ENCODE measurements at regions not wholly inside any gene's neighbourhood (a gene's known extent, or its start where the extent isn't known, plus 50 kb on each side); places are given as distances from the start of the nearest gene placed in this dataset.

- Histone ChIP-seq H3K79me2 (ENCODE audit: insufficient read depth, low read length) (no peaks in the 10 kb centered on the region), H4K20me1 (ENCODE audit: insufficient read depth, low read length) (no peaks in the 10 kb centered on the region), H3K4me2 (ENCODE audit: low read length) (no peak overlapping the region), H3K36me3 (ENCODE audit: insufficient read depth, low read length) (no peaks in the 10 kb centered on the region), H3K9ac (ENCODE audit: low read length) (no peak overlapping the region), H3K4me1 (ENCODE audit: insufficient read depth, low read length) (no peaks in the 10 kb centered on the region), H3K27ac (ENCODE audit: low read depth, low read length) (no peak overlapping the region), H2AFZ (ENCODE audit: low read depth, low read length) (no peak overlapping the region), H3K9me3 (ENCODE audit: insufficient read depth, low read depth, low read length) (no peaks in the 10 kb centered on the region), H3K4me3 (ENCODE audit: insufficient read depth, low read depth, low read length) (no peak overlapping the region), H3K27me3 (ENCODE audit: insufficient read depth, low read length) (no peaks in the 10 kb centered on the region)
- Mint-ChIP-seq H3K27ac (ENCODE audit: unreplicated experiment) (no peak overlapping the region), H3K4me1 (ENCODE audit: low read depth, unreplicated experiment) (no peaks in the 10 kb centered on the region), H3K9me3 (ENCODE audit: unreplicated experiment) (peaks cover 2% of the 10 kb centered on the region), H3K4me3 (ENCODE audit: unreplicated experiment) (no peak overlapping the region), H3K36me3 (ENCODE audit: low read depth, unreplicated experiment) (no peaks in the 10 kb centered on the region), H3K27me3 (ENCODE audit: low read depth, unreplicated experiment) (peaks cover 14% of the 10 kb centered on the region)
- FAIRE-seq (no peak), DNase-seq (ENCODE audit: low read depth) (no peak)
- TF ChIP-seq EZH2 (IDR thresholded peaks at IDR 0.05; ENCODE audit: insufficient read depth, low read length): no peak
- no peak for TF ChIP-seq CTCF (IDR thresholded peaks at IDR 0.05; ENCODE audit: insufficient read depth, low read depth, low read length)
These were observed 151.1 kb upstream of the WSCD1 start for GRCh38 chr17:5919089-5919488.

- Histone ChIP-seq H3K27ac (ENCODE audit: low read depth, low read length) (no peak overlapping the region), H3K9ac (ENCODE audit: low read length) (no peak overlapping the region), H3K4me3 (ENCODE audit: insufficient read depth, low read depth, low read length) (no peak overlapping the region), H4K20me1 (ENCODE audit: insufficient read depth, low read length) (no peaks in the 10 kb centered on the region), H3K4me2 (ENCODE audit: low read length) (no peak overlapping the region), H3K36me3 (ENCODE audit: insufficient read depth, low read length) (no peaks in the 10 kb centered on the region), H3K4me1 (ENCODE audit: insufficient read depth, low read length) (no peaks in the 10 kb centered on the region), H3K79me2 (ENCODE audit: insufficient read depth, low read length) (no peaks in the 10 kb centered on the region), H3K27me3 (ENCODE audit: insufficient read depth, low read length) (no peaks in the 10 kb centered on the region), H2AFZ (ENCODE audit: low read depth, low read length) (no peak overlapping the region), H3K9me3 (ENCODE audit: insufficient read depth, low read depth, low read length) (no peaks in the 10 kb centered on the region)
- peaks cover 2% of the 10 kb centered on the region for H3K9me3 Mint-ChIP-seq (ENCODE audit: unreplicated experiment)
- H3K4me1 Mint-ChIP-seq (ENCODE audit: low read depth, unreplicated experiment): no peaks in the 10 kb centered on the region
- H3K4me3 Mint-ChIP-seq (ENCODE audit: unreplicated experiment): no peak overlapping the region
- FAIRE-seq: no peak
- H3K27ac Mint-ChIP-seq (ENCODE audit: unreplicated experiment): no peak overlapping the region
- H3K27me3 Mint-ChIP-seq (ENCODE audit: low read depth, unreplicated experiment): peaks cover 26% of the 10 kb centered on the region
- peak; percentile 15 for DNase-seq (ENCODE audit: low read depth)
- no peak for TF ChIP-seq CTCF (IDR thresholded peaks at IDR 0.05; ENCODE audit: insufficient read depth, low read depth, low read length)
- TF ChIP-seq EZH2 (IDR thresholded peaks at IDR 0.05; ENCODE audit: insufficient read depth, low read length): no peak
- H3K36me3 Mint-ChIP-seq (ENCODE audit: low read depth, unreplicated experiment): no peaks in the 10 kb centered on the region
These were observed 148.5 kb upstream of the WSCD1 start for GRCh38 chr17:5921512-5922282.

GRCh38 chr17:5922476-5922875 lies 147.7 kb upstream of the WSCD1 start:
- Histone ChIP-seq H3K27ac (ENCODE audit: low read depth, low read length) (no peak overlapping the region), H3K4me1 (ENCODE audit: insufficient read depth, low read length) (no peaks in the 10 kb centered on the region), H3K36me3 (ENCODE audit: insufficient read depth, low read length) (no peaks in the 10 kb centered on the region), H2AFZ (ENCODE audit: low read depth, low read length) (no peak overlapping the region), H3K27me3 (ENCODE audit: insufficient read depth, low read length) (no peaks in the 10 kb centered on the region), H3K9ac (ENCODE audit: low read length) (no peak overlapping the region), H3K9me3 (ENCODE audit: insufficient read depth, low read depth, low read length) (no peaks in the 10 kb centered on the region), H3K4me3 (ENCODE audit: insufficient read depth, low read depth, low read length) (no peak overlapping the region), H3K79me2 (ENCODE audit: insufficient read depth, low read length) (no peaks in the 10 kb centered on the region), H3K4me2 (ENCODE audit: low read length) (no peak overlapping the region), H4K20me1 (ENCODE audit: insufficient read depth, low read length) (no peaks in the 10 kb centered on the region)
- TF ChIP-seq CTCF (IDR thresholded peaks at IDR 0.05; ENCODE audit: insufficient read depth, low read depth, low read length) (no peak), EZH2 (IDR thresholded peaks at IDR 0.05; ENCODE audit: insufficient read depth, low read length) (no peak)
- Mint-ChIP-seq H3K9me3 (ENCODE audit: unreplicated experiment) (peaks cover 2% of the 10 kb centered on the region), H3K4me3 (ENCODE audit: unreplicated experiment) (no peak overlapping the region), H3K27me3 (ENCODE audit: low read depth, unreplicated experiment) (peaks cover 31% of the 10 kb centered on the region), H3K27ac (ENCODE audit: unreplicated experiment) (no peak overlapping the region), H3K36me3 (ENCODE audit: low read depth, unreplicated experiment) (no peaks in the 10 kb centered on the region), H3K4me1 (ENCODE audit: low read depth, unreplicated experiment) (no peaks in the 10 kb centered on the region)
- FAIRE-seq (no peak), DNase-seq (ENCODE audit: low read depth) (no peak)
